HG03095 (cell line): ENCODE measurements at regions not wholly inside any gene's neighbourhood (a gene's known extent, or its start where the extent isn't known, plus 50 kb on each side); places are given as distances from the start of the nearest gene placed in this dataset.

Source experiments
- ATAC-seq: cut with Tn5 transposase; IDR thresholded peaks from one replicate; pipeline ENCODE4 v1.9.1; 2021; ENCODE audit warnings: moderate library complexity; ENCODE audit not compliant: unreplicated experiment

- no peak for ATAC-seq
These were observed 568.1 kb upstream of the MKI67 start for GRCh38 chr10:128694168-128694850.

- ATAC-seq = no peak
These were observed 568.9 kb upstream of the MKI67 start for GRCh38 chr10:128694851-128695725.

GRCh38 chr10:128695931-128696330, 569.7 kb upstream of the MKI67 start:
- no peak for ATAC-seq

GRCh38 chr10:128697437-128697836, 571.2 kb upstream of the MKI67 start:
- no peak for ATAC-seq

GRCh38 chr10:128701381-128701780, 575.2 kb upstream of the MKI67 start:
- no peak for ATAC-seq

- ATAC-seq = no peak
These were observed 575.6 kb upstream of the MKI67 start for GRCh38 chr10:128701837-128702236.

GRCh38 chr10:128704716-128705115, 578.5 kb upstream of the MKI67 start:
- no peak for ATAC-seq

- ATAC-seq = no peak
These were observed 582.0 kb upstream of the MKI67 start for GRCh38 chr10:128708182-128708581.

GRCh38 chr10:128709686-128710085, 583.5 kb upstream of the MKI67 start:
- no peak for ATAC-seq

- ATAC-seq = no peak
These were observed 584.0 kb upstream of the MKI67 start for GRCh38 chr10:128710098-128710797.

- ATAC-seq = no peak
These were observed 584.6 kb upstream of the MKI67 start for GRCh38 chr10:128710798-128711183.

GRCh38 chr10:128711806-128712205, 585.6 kb upstream of the MKI67 start:
- no peak for ATAC-seq

GRCh38 chr10:128712661-128713400, 586.6 kb upstream of the MKI67 start:
- no peak for ATAC-seq

GRCh38 chr10:128713471-128713870, 587.2 kb upstream of the MKI67 start:
- ATAC-seq = no peak

- no peak for ATAC-seq
These were observed 587.8 kb upstream of the MKI67 start for GRCh38 chr10:128713874-128714570.

- no peak for ATAC-seq
These were observed 588.6 kb upstream of the MKI67 start for GRCh38 chr10:128714644-128715415.

- no peak for ATAC-seq
These were observed 590.0 kb upstream of the MKI67 start for GRCh38 chr10:128716181-128716580.

- ATAC-seq = no peak
These were observed 595.8 kb upstream of the MKI67 start for GRCh38 chr10:128721963-128722445.

- ATAC-seq = no peak
These were observed 596.7 kb upstream of the MKI67 start for GRCh38 chr10:128722947-128723346.
